AG10803 (cell line): ENCODE measurements at regions not wholly inside any gene's neighbourhood (a gene's known extent, or its start where the extent isn't known, plus 50 kb on each side); places are given as distances from the start of the nearest gene placed in this dataset.

Experiments
- DNase-seq: peaks from one replicate; pipeline ENCODE4 v3.0.0; 2010; ENCODE audit warnings: low read depth
- H3K4me3 ChIP-seq: 2 replicates; pipeline ENCODE4 v1.5.1; 2011; ENCODE audit warnings: mild to moderate bottlenecking, low read length, control low read depth
- CTCF ChIP-seq: conservative IDR thresholded peaks from 2 replicates; pipeline ENCODE4 v1.5.1; 2011; ENCODE audit warnings: mild to moderate bottlenecking, low read length, control low read depth, inconsistent platforms

- DNase-seq, result peak; percentile 65
- no peak overlapping the region for H3K4me3 ChIP-seq
- TF ChIP-seq CTCF, result peak; percentile 92
These were observed 528.9 kb downstream of the MAFB start for GRCh38 chr20:40160097-40160550.

GRCh38 chr20:40159276-40159675, 529.8 kb downstream of the MAFB start:
- TF ChIP-seq CTCF, result no peak
- DNase-seq, result no peak
- H3K4me3 ChIP-seq, result no peak overlapping the region

- no peak for TF ChIP-seq CTCF
- no peak overlapping the region for H3K4me3 ChIP-seq
- DNase-seq, result no peak
These were observed 532.3 kb downstream of the MAFB start for GRCh38 chr20:40156600-40157317.

- TF ChIP-seq CTCF, result no peak
- DNase-seq, result no peak
- no peak overlapping the region for H3K4me3 ChIP-seq
These were observed 534.5 kb downstream of the MAFB start for GRCh38 chr20:40154514-40154913.

GRCh38 chr20:40148886-40149285, 540.1 kb downstream of the MAFB start:
- TF ChIP-seq CTCF, result no peak

GRCh38 chr20:40146071-40146470, 543.0 kb downstream of the MAFB start:
- no peak for TF ChIP-seq CTCF
- no peak overlapping the region for H3K4me3 ChIP-seq
- DNase-seq, result no peak

More at GRCh38 chr20:40148886-40149285, 540.1 kb downstream of the MAFB start:
- no peak overlapping the region for H3K4me3 ChIP-seq
- no peak for DNase-seq

- no peak overlapping the region for H3K4me3 ChIP-seq
- no peak for DNase-seq
- TF ChIP-seq CTCF, result no peak
These were observed 544.5 kb downstream of the MAFB start for GRCh38 chr20:40144581-40144980.
